GM18502 (cell line): ENCODE measurements at regions not wholly inside any gene's neighbourhood (a gene's known extent, or its start where the extent isn't known, plus 50 kb on each side); places are given as distances from the start of the nearest gene placed in this dataset.

Experiments
- ATAC-seq: cut with Tn5 transposase; IDR thresholded peaks from one replicate; pipeline ENCODE4 v1.9.1; 2021; ENCODE audit warnings: mild to moderate bottlenecking; ENCODE audit not compliant: unreplicated experiment, poor library complexity

- no peak for ATAC-seq
Measured at GRCh38 chr18:46421973-46422551, 235.0 kb downstream of the LOXHD1 start.

GRCh38 chr18:46422552-46423055, 234.4 kb downstream of the LOXHD1 start:
- no peak for ATAC-seq

- no peak for ATAC-seq
Measured at GRCh38 chr18:46423226-46423805, 233.7 kb downstream of the LOXHD1 start.

- no peak for ATAC-seq
Measured at GRCh38 chr18:46424898-46425297, 232.1 kb downstream of the LOXHD1 start.

GRCh38 chr18:46425511-46425910, 231.5 kb downstream of the LOXHD1 start:
- ATAC-seq = no peak

GRCh38 chr18:46426021-46426678, 230.9 kb downstream of the LOXHD1 start:
- no peak for ATAC-seq

GRCh38 chr18:46426679-46427047, 230.4 kb downstream of the LOXHD1 start:
- ATAC-seq = no peak
